ENCODE measurements at regions not wholly inside any gene's neighbourhood (a gene's known extent, or its start where the extent isn't known, plus 50 kb on each side); places are given as distances from the start of the nearest gene placed in this dataset.

GRCh38 chr11:92552942-92553341, 328.3 kb downstream of the FAT3 start:
- Histone ChIP-seq H3K9me3 (ENCODE audit: insufficient read depth, low read depth, low read length) (no peaks in the 10 kb centered on the region), H3K4me3 (ENCODE audit: low read depth, low read length) (no peak overlapping the region), H3K27me3 (ENCODE audit: insufficient read depth, low read length) (no peaks in the 10 kb centered on the region), H2AFZ (ENCODE audit: insufficient read depth, low read length, poor library complexity) (no peak overlapping the region), H2AK5ac (ENCODE audit: low read length) (no peak overlapping the region), H4K8ac (ENCODE audit: low read depth, low read length) (no peak overlapping the region), H2BK120ac (ENCODE audit: insufficient read depth, low read length, poor library complexity) (no peak overlapping the region), H3K36me3 (ENCODE audit: control insufficient read depth in 1 of 2, insufficient read depth in 2 of 2, low read length in 2 of 2) (no peaks in the 10 kb centered on the region), H3K79me1 (ENCODE audit: low read length) (no peaks in the 10 kb centered on the region), H3K79me2 (ENCODE audit: control insufficient read depth, insufficient read depth, low read length, poor library complexity) (no peaks in the 10 kb centered on the region), H3K4me2 (ENCODE audit: low read length) (no peak overlapping the region), H4K91ac (ENCODE audit: low read depth, low read length) (no peak overlapping the region), H2BK5ac (ENCODE audit: low read depth, low read length, poor library complexity) (no peak overlapping the region), H3K4me1 (ENCODE audit: control insufficient read depth in 1 of 2, insufficient read depth in 2 of 2, low read length in 2 of 2) (no peaks in the 10 kb centered on the region), H3K23ac (ENCODE audit: low read length) (no peak overlapping the region), H3K14ac (ENCODE audit: low read length) (no peak overlapping the region), H4K12ac (ENCODE audit: low read depth, low read length) (no peak overlapping the region), H3K4ac (ENCODE audit: low read depth, low read length) (no peak overlapping the region), H3K27ac (ENCODE audit: low read depth, low read length) (no peak overlapping the region), H3K9ac (ENCODE audit: low read length) (no peak overlapping the region), H3K18ac (ENCODE audit: low read length) (no peak overlapping the region), H2BK12ac (ENCODE audit: low read length) (no peak overlapping the region)
- WGBS (ENCODE audit: extremely low coverage, insufficient coverage, insufficient read length): no CpG with 5 or more reads among the region's 2 CpGs
- peak in 1 of 2 donors; percentile 53 for DNase-seq

- Histone ChIP-seq H3K18ac (ENCODE audit: low read length) (no peak overlapping the region), H4K8ac (ENCODE audit: low read depth, low read length) (no peak overlapping the region), H3K4ac (ENCODE audit: low read depth, low read length) (no peak overlapping the region), H3K79me1 (ENCODE audit: low read length) (no peaks in the 10 kb centered on the region), H3K4me1 (ENCODE audit: control insufficient read depth in 1 of 2, insufficient read depth in 2 of 2, low read length in 2 of 2) (no peaks in the 10 kb centered on the region), H3K79me2 (ENCODE audit: control insufficient read depth, insufficient read depth, low read length, poor library complexity) (no peaks in the 10 kb centered on the region), H3K14ac (ENCODE audit: low read length) (no peak overlapping the region), H3K36me3 (ENCODE audit: control insufficient read depth in 1 of 2, insufficient read depth in 2 of 2, low read length in 2 of 2) (no peaks in the 10 kb centered on the region), H3K9me3 (ENCODE audit: insufficient read depth, low read depth, low read length) (no peaks in the 10 kb centered on the region), H2AK5ac (ENCODE audit: low read length) (no peak overlapping the region), H3K27ac (ENCODE audit: low read depth, low read length) (no peak overlapping the region), H4K12ac (ENCODE audit: low read depth, low read length) (no peak overlapping the region), H3K23ac (ENCODE audit: low read length) (no peak overlapping the region), H4K91ac (ENCODE audit: low read depth, low read length) (no peak overlapping the region), H2BK12ac (ENCODE audit: low read length) (no peak overlapping the region), H3K9ac (ENCODE audit: low read length) (no peak overlapping the region), H2AFZ (ENCODE audit: insufficient read depth, low read length, poor library complexity) (no peak overlapping the region), H3K4me3 (ENCODE audit: low read depth, low read length) (no peak overlapping the region), H2BK5ac (ENCODE audit: low read depth, low read length, poor library complexity) (no peak overlapping the region), H2BK120ac (ENCODE audit: insufficient read depth, low read length, poor library complexity) (no peak overlapping the region), H3K4me2 (ENCODE audit: low read length) (no peak overlapping the region), H3K27me3 (ENCODE audit: insufficient read depth, low read length) (no peaks in the 10 kb centered on the region)
- WGBS (ENCODE audit: extremely low coverage, insufficient coverage, insufficient read length): no CpG with 5 or more reads among the region's 7 CpGs
- DNase-seq: no peak
These were observed 330.1 kb downstream of the FAT3 start for GRCh38 chr11:92554688-92555087.

DNA sequence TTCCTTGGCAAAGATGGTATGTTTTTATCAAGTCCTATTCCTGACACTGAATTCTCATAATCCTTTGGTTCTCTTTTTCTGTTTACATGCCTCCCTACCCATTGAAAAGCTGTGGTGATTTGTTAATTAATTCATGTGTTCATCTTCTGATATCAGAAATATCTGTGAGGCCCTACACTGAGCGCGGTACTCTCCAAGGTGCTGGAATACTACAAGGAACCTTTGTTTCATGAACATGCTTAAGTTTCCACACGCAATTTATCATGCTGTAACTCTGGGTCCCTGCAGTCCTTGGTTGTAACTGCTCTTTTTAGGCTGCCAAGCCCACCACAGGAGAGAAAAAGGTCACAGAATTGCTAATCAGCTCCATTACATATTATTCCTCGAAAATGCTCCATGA, 331.8 kb downstream of the FAT3 start:
- Histone ChIP-seq H4K12ac (ENCODE audit: low read depth, low read length) (no peak overlapping the region), H3K18ac (ENCODE audit: low read length) (no peak overlapping the region), H3K23ac (ENCODE audit: low read length) (no peak overlapping the region), H3K79me1 (ENCODE audit: low read length) (no peaks in the 10 kb centered on the region), H3K27me3 (ENCODE audit: insufficient read depth, low read length) (no peaks in the 10 kb centered on the region), H3K9me3 (ENCODE audit: insufficient read depth, low read depth, low read length) (no peaks in the 10 kb centered on the region), H3K27ac (ENCODE audit: low read depth, low read length) (no peak overlapping the region), H3K4me2 (ENCODE audit: low read length) (no peak overlapping the region), H4K8ac (ENCODE audit: low read depth, low read length) (no peak overlapping the region), H2AFZ (ENCODE audit: insufficient read depth, low read length, poor library complexity) (no peak overlapping the region), H2AK5ac (ENCODE audit: low read length) (no peak overlapping the region), H3K4me3 (ENCODE audit: low read depth, low read length) (no peak overlapping the region), H3K36me3 (ENCODE audit: control insufficient read depth in 1 of 2, insufficient read depth in 2 of 2, low read length in 2 of 2) (no peaks in the 10 kb centered on the region), H2BK5ac (ENCODE audit: low read depth, low read length, poor library complexity) (no peak overlapping the region), H3K4me1 (ENCODE audit: control insufficient read depth in 1 of 2, insufficient read depth in 2 of 2, low read length in 2 of 2) (no peaks in the 10 kb centered on the region), H3K14ac (ENCODE audit: low read length) (no peak overlapping the region), H3K9ac (ENCODE audit: low read length) (no peak overlapping the region), H2BK12ac (ENCODE audit: low read length) (no peak overlapping the region), H3K79me2 (ENCODE audit: control insufficient read depth, insufficient read depth, low read length, poor library complexity) (no peaks in the 10 kb centered on the region), H3K4ac (ENCODE audit: low read depth, low read length) (no peak overlapping the region), H2BK120ac (ENCODE audit: insufficient read depth, low read length, poor library complexity) (no peak overlapping the region), H4K91ac (ENCODE audit: low read depth, low read length) (no peak overlapping the region)
- no CpG with 5 or more reads among the region's 4 CpGs for WGBS (ENCODE audit: extremely low coverage, insufficient coverage, insufficient read length)
- DNase-seq: peak in 1 of 2 donors; percentile 40

- no peak overlapping the region for H3K14ac ChIP-seq (ENCODE audit: low read length)
- no peak overlapping the region for H4K12ac ChIP-seq (ENCODE audit: low read depth, low read length)
- no peak overlapping the region for H3K4me2 ChIP-seq (ENCODE audit: low read length)
- H3K27ac ChIP-seq (ENCODE audit: low read depth, low read length): no peak overlapping the region
- H3K79me2 ChIP-seq (ENCODE audit: control insufficient read depth, insufficient read depth, low read length, poor library complexity): no peaks in the 10 kb centered on the region
- no CpG with 5 or more reads among the region's 1 CpG for WGBS (ENCODE audit: extremely low coverage, insufficient coverage, insufficient read length)
- H3K18ac ChIP-seq (ENCODE audit: low read length): no peak overlapping the region
- H2AFZ ChIP-seq (ENCODE audit: insufficient read depth, low read length, poor library complexity): no peak overlapping the region
- H3K27me3 ChIP-seq (ENCODE audit: insufficient read depth, low read length): no peaks in the 10 kb centered on the region
- H3K36me3 ChIP-seq (ENCODE audit: control insufficient read depth in 1 of 2, insufficient read depth in 2 of 2, low read length in 2 of 2): no peaks in the 10 kb centered on the region
- no peak overlapping the region for H2BK120ac ChIP-seq (ENCODE audit: insufficient read depth, low read length, poor library complexity)
- H3K9ac ChIP-seq (ENCODE audit: low read length): no peak overlapping the region
- DNase-seq: no peak
- no peak overlapping the region for H3K4me3 ChIP-seq (ENCODE audit: low read depth, low read length)
- no peak overlapping the region for H2BK5ac ChIP-seq (ENCODE audit: low read depth, low read length, poor library complexity)
- H3K23ac ChIP-seq (ENCODE audit: low read length): no peak overlapping the region
- H3K4ac ChIP-seq (ENCODE audit: low read depth, low read length): no peak overlapping the region
- H2BK12ac ChIP-seq (ENCODE audit: low read length): no peak overlapping the region
- no peaks in the 10 kb centered on the region for H3K9me3 ChIP-seq (ENCODE audit: insufficient read depth, low read depth, low read length)
- no peak overlapping the region for H4K8ac ChIP-seq (ENCODE audit: low read depth, low read length)
- H3K79me1 ChIP-seq (ENCODE audit: low read length): no peaks in the 10 kb centered on the region
- no peak overlapping the region for H4K91ac ChIP-seq (ENCODE audit: low read depth, low read length)
- H2AK5ac ChIP-seq (ENCODE audit: low read length): no peak overlapping the region
- H3K4me1 ChIP-seq (ENCODE audit: control insufficient read depth in 1 of 2, insufficient read depth in 2 of 2, low read length in 2 of 2): no peaks in the 10 kb centered on the region
These were observed 333.3 kb downstream of the FAT3 start for GRCh38 chr11:92557879-92558278.

Measured in trophoblast cell (in vitro differentiated cells and primary cell).